AG09319 (cell line): ENCODE measurements at regions not wholly inside any gene's neighbourhood (a gene's known extent, or its start where the extent isn't known, plus 50 kb on each side); places are given as distances from the start of the nearest gene placed in this dataset.

Experiments
- DNase-seq: peaks from one replicate; pipeline ENCODE4 v3.0.0-alpha.2; 2010; ENCODE audit warnings: low read depth; ENCODE audit errors: extremely low read depth
- TF ChIP-seq, protein P1 (sequence below): IDR thresholded peaks from 2 replicates; pipeline ENCODE4 v1.5.1; 2011; ENCODE audit warnings: low read depth, mild to moderate bottlenecking, inconsistent platforms, low read length, moderate library complexity

DNA sequence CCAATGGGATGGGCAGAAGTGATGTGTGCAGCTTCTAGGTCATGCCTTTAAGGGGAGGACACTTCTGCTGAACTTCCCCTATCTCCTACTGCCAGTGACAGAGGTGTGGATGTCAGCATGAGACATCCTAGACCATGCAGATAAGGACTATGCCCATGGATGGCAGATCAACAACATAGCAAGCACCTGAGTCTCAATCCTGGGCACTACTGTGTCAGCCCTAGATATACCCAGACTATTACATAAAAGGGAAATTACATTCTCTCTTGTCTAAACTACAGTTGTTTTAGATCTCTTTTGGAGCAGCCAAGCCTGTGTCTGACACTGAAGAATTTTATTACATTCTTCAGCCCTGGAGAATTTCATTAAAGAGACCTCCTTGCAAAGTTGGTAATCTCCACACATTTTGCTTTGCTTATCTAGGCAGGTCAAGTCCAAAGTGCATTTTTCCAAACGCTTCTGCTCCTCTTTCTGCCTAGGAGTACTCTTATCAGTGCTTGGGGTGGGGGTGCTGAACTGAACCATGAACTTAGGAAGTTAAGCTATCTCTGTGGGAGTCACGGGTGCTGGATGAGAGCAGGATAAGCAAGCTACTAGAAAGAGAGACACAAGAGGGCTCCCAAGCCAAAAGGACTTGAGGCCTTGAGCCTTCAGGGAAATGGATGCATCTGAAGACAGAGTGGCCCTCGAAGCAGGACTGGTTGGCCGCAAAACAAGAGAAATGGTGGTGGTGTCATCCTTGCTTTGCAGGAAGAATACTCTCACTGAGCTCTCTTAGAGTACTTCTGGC lies 95.2 kb upstream of the SPRED2 start:
- DNase-seq, result no peak
- TF ChIP-seq, protein P1, sequence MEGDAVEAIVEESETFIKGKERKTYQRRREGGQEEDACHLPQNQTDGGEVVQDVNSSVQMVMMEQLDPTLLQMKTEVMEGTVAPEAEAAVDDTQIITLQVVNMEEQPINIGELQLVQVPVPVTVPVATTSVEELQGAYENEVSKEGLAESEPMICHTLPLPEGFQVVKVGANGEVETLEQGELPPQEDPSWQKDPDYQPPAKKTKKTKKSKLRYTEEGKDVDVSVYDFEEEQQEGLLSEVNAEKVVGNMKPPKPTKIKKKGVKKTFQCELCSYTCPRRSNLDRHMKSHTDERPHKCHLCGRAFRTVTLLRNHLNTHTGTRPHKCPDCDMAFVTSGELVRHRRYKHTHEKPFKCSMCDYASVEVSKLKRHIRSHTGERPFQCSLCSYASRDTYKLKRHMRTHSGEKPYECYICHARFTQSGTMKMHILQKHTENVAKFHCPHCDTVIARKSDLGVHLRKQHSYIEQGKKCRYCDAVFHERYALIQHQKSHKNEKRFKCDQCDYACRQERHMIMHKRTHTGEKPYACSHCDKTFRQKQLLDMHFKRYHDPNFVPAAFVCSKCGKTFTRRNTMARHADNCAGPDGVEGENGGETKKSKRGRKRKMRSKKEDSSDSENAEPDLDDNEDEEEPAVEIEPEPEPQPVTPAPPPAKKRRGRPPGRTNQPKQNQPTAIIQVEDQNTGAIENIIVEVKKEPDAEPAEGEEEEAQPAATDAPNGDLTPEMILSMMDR, result no peak

DNA sequence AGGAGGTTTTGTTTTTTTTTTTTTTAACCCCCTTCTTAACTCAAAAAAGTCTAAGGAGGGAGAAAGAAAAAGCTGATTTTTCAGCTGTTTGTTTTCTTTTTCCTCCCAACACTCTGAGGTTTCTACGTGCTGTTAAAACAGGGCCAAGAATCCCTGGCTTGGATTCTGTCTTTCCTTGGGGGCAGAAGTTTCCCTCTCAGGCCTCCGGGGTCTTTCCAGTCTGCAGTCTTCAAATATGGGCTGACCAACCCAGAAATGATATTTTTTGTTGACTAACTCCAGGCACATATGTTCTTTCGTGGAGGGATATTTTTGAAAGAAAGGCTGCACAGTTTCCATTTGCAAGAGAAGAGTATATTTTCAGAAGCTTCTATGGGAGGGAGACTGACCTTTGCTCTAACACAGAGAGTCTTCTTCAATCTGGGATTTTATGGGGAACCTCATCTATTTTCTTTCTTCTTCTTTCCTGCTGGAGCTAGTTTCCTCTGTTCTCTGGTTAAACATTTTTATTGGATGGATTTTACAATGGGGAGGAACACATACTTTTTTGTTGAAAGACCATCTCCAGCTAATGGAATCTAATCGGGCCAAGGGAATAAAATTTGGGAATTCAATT lies 93.3 kb upstream of the SPRED2 start:
- DNase-seq, result no peak
- TF ChIP-seq, protein P1, result no peak

DNA sequence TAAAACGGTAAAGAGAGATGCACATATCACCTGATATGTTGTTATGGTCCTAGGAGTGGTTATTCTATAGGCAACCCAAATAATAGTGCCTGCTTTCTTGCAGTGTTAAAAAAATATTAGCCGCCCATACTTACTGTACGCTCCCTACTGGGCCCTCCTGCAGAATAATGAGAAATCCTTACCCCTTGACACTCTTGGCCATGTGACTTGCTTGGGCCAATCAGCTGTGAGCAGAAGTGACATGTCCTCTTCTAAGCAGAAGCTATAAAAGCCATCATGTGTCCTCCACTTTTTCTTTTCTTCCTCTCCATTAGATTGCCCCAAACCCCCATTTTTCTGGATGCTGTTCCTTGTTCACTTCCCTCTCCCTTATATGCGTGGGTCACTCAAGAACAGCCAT lies 90.5 kb upstream of the SPRED2 start:
- no peak for DNase-seq
- TF ChIP-seq, protein P1, result no peak

DNA sequence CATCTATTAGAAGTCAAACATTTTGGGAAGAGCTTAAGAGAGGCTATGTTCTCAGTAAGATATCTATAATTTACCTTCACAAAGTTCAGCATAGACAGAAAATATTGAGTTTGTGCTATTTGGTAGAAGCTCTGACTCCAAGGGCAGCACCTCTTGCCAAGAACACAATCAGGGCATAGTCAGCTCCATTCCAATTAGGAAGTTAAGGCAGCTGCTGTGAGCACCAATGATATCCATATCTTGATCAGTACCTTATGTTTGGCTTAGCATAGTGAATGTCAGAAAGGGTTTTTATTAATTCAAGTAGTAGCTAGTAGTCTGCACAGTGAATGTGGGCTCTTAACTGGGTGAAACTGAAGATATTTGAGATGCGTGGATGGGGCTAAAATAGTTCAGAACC lies 86.4 kb upstream of the SPRED2 start:
- no peak for DNase-seq
- TF ChIP-seq, protein P1, result no peak

DNA sequence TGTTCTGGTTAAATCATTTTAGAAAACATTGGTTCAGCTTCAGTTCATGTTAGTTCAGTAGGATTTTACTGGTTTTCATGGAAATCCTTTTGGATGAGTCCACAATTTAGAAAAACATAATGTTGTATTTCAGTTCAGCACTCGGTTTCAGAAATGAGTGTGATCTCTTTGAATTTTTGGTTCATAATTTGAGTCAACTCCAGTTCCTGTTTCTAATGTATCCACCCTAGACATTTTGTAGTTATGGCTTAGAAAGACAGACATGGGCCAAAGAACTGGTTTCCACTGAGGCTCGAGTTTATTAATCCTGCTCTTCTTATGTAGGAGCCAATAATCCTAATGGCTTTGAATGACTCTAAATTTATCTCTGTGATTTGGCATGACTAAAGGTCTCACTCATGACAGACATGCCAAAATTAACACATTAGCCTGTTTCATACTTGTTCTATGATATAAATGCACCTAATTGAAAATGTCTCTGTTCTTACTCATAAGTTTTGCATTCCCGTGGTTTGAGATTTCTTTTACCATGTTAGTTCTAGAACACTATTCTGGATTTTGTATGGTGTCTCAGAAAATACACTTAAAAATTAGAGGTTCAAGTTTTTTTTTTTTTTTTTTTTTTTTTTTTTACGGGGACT lies 82.3 kb upstream of the SPRED2 start:
- TF ChIP-seq, protein P1, result no peak

DNA sequence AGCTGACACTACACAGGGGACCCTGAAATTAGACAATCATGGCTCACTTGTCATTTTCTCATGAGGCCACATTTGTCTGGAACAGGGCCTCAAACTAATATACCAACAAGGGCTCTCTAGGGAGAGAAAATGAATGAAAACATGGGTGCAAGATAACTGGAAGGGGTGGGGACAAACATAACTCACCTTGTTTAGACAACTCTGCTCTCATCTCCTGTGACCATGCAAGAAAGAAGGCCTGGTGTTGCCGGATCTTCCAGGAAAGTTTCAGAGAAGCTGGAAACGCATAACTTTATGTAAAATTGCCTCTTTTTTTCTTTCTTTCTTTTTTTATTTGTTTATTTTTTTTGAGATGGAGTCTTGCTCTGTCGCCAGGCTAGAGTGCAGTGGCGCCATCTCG lies 80.4 kb upstream of the SPRED2 start:
- TF ChIP-seq, protein P1, result no peak
- DNase-seq, result no peak

More for the DNA sequence above, 82.3 kb upstream of the SPRED2 start:
- no peak for DNase-seq

DNA sequence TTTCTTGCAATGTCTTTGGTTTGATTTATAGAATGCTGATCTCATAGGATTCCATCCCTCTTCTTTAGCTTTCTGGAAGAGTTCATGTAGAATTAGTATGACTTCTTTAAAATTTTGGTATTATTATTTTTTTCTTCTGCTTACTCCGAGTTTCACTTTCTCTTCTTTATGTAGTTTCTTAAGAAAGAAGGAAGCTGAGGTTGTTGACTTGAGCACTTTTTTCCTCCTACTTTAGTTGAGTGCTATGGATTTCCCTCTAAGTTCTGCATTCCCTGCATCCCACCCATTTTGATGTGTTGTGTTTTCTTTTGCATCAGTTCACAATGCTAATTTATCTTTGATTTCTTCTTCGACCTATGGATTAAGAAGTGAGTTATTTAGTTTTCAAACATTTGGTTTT lies 78.9 kb upstream of the SPRED2 start:
- no peak for DNase-seq
- TF ChIP-seq, protein P1, result no peak
